GM12891 (cell line): ENCODE measurements at regions not wholly inside any gene's neighbourhood (a gene's known extent, or its start where the extent isn't known, plus 50 kb on each side); places are given as distances from the start of the nearest gene placed in this dataset.

Experiments
- PAX5 ChIP-seq: IDR thresholded peaks from 2 replicates; pipeline ENCODE4 v1.6.1; 2011; ENCODE audit warnings: low read length, moderate library complexity, mild to moderate bottlenecking; ENCODE audit not compliant: insufficient read depth, severe bottlenecking
- POLR2A ChIP-seq: IDR thresholded peaks from 2 replicates; pipeline ENCODE4 v1.6.1; 2011; ENCODE audit warnings: low read depth, low read length, control low read depth
- POLR2AphosphoS5 ChIP-seq: IDR thresholded peaks from 2 replicates; pipeline ENCODE4 v1.6.1; 2011; ENCODE audit warnings: low read depth, low read length, control low read depth
- POU2F2 ChIP-seq: IDR thresholded peaks from 2 replicates; pipeline ENCODE4 v1.6.1; 2011; ENCODE audit warnings: low read depth, mild to moderate bottlenecking, control low read depth, low read length, moderate library complexity
- TAF1 ChIP-seq: IDR thresholded peaks from 2 replicates; pipeline ENCODE4 v1.6.1; 2011; ENCODE audit warnings: low read depth, low read length, control low read depth

GRCh38 chr6:14792118-14792955, 453.5 kb upstream of the JARID2 start:
- TF ChIP-seq POLR2AphosphoS5 (no peak), POLR2A (no peak), TAF1 (no peak), POU2F2 (no peak), PAX5 (no peak)
